K562 (cell line): ENCODE measurements at regions not wholly inside any gene's neighbourhood (a gene's known extent, or its start where the extent isn't known, plus 50 kb on each side); places are given as distances from the start of the nearest gene placed in this dataset.

Experiments used
- ATAC-seq: fragments of 200-7000 bp; cut with Tn5 transposase; 3 replicates; pipeline ENCODE4 v1.9.1; 2020; ENCODE audit warnings: moderate library complexity
- BruUV-seq: library from RNA; stranded (reverse); fragments of 400-500 nt; replicated peaks from 2 replicates; lab custom pipeline; 2021; lab: Mats Ljungman, UMichigan
- CTCF ChIA-PET: fragments of 300-600 bp; formaldehyde crosslinking; extraction: SDS; loops from one replicate; lab custom pipeline; 2021; ENCODE audit warnings: low intra/inter-chr PET ratio; lab: Yijun Ruan, JAX
- POLR2A ChIA-PET: fragments of 300-600, 350-650 bp; sonication (Branson Sonifier 250); formaldehyde crosslinking; extraction: SDS; loops from one replicate; lab custom pipeline; 2021; ENCODE audit warnings: antibody characterized with exemption, inconsistent platforms; lab: Yijun Ruan, JAX
- DNase-seq, 4 experiments: peaks; one replicate each; pipeline versions ENCODE4 v3.0.0 to v3.0.0-alpha.2; 2011 to 2018; ENCODE audit warnings: low spot score in 3 of 4, mixed read lengths in 3 of 4; ENCODE audit errors: extremely low read depth in 1 of 4
- FAIRE-seq: peaks from 2 replicates; lab custom pipeline; 2011; peaks lifted over from hg19 to GRCh38; lab: Jason Lieb, UNC
- H2AFZ ChIP-seq: 2 replicates; pipeline ENCODE4 v1.6.0; 2011; ENCODE audit warnings: low read depth, low read length, control low read depth, inconsistent platforms
- H3K27ac ChIP-seq: fragments of 200-600 bp; 3 replicates; pipeline ENCODE4 v1.8.0; 2011; ENCODE audit warnings: low read depth, mild to moderate bottlenecking, control low read depth, inconsistent platforms, low read length, moderate library complexity, mixed read lengths; ENCODE audit errors: extremely low read depth
- H3K27me3 ChIP-seq, 2 experiments: fragments of 300-600 bp in 1 of 2; 2 replicates in 1 of 2; 3 replicates in 1 of 2; pipeline versions ENCODE4 v1.6.0 to v1.8.0; 2011; ENCODE audit warnings: inconsistent platforms in 2 of 2, low read length in 2 of 2, mild to moderate bottlenecking in 1 of 2, mixed read lengths in 1 of 2, moderate library complexity in 1 of 2; ENCODE audit not compliant: control insufficient read depth in 2 of 2, insufficient read depth in 2 of 2
- H3K36me3 ChIP-seq: fragments of 300-600 bp; 3 replicates; pipeline ENCODE4 v1.8.0; 2011; ENCODE audit warnings: mild to moderate bottlenecking, low read length, inconsistent platforms; ENCODE audit not compliant: control insufficient read depth, insufficient read depth
- H3K4me1 ChIP-seq, 2 experiments: fragments of 200-600 bp in 1 of 2; replicated peaks in 1 of 2; 2 replicates in 1 of 2; 3 replicates in 1 of 2; pipeline versions ENCODE4 v1.5.1 to v1.8.0; 2011; ENCODE audit warnings: inconsistent platforms in 2 of 2, low read length in 2 of 2, mild to moderate bottlenecking in 1 of 2, mixed read lengths in 1 of 2, moderate library complexity in 1 of 2; ENCODE audit not compliant: control insufficient read depth in 2 of 2, insufficient read depth in 2 of 2
- H3K4me2 ChIP-seq: 2 replicates; pipeline ENCODE4 v1.6.1; 2011; ENCODE audit warnings: low read length, control low read depth, inconsistent platforms, mixed read lengths; ENCODE audit not compliant: insufficient read depth
- H3K4me3 ChIP-seq: fragments of 200-600 bp; sonication (generic), shearing (Covaris generic); 2 replicates; pipeline ENCODE4 v1.5.1; 2016; ENCODE audit warnings: control low read depth, inconsistent platforms
- H3K79me2 ChIP-seq: fragments of 200-600 bp; 3 replicates; pipeline ENCODE4 v1.8.0; 2011; ENCODE audit warnings: low read length, inconsistent platforms; ENCODE audit not compliant: control insufficient read depth, insufficient read depth
- H3K9ac ChIP-seq, 2 experiments: 2 replicates each; pipeline versions ENCODE4 v1.6.0 to v1.6.1; 2011; ENCODE audit warnings: low read depth in 2 of 2, low read length in 2 of 2, control low read depth in 1 of 2, inconsistent platforms in 1 of 2, mild to moderate bottlenecking in 1 of 2, mixed read lengths in 1 of 2; ENCODE audit not compliant: insufficient read depth in 1 of 2
- H3K9me1 ChIP-seq: one replicate; pipeline ENCODE4 v1.6.0; 2011; ENCODE audit warnings: inconsistent platforms, mild to moderate bottlenecking, low read length, moderate library complexity; ENCODE audit not compliant: control insufficient read depth, insufficient read depth
- H3K9me3 ChIP-seq: replicated peaks from 2 replicates; pipeline ENCODE4 v1.5.1; 2011; ENCODE audit warnings: low read depth, low read length, inconsistent platforms; ENCODE audit not compliant: control insufficient read depth, insufficient read depth
- H4K20me1 ChIP-seq: replicated peaks from 2 replicates; pipeline ENCODE4 v1.6.1; 2011; ENCODE audit warnings: low read length, inconsistent platforms, mixed read lengths; ENCODE audit not compliant: control insufficient read depth, insufficient read depth
- AFF4 ChIP-seq: sonication (generic); formaldehyde crosslinking; IDR thresholded peaks from 2 replicates; pipeline ENCODE4 v1.8.0; 2023; ENCODE audit warnings: mild to moderate bottlenecking, missing genetic modification reagents
- E2F6 ChIP-seq, 2 experiments: IDR thresholded peaks; 2 replicates each; pipeline ENCODE4 v1.6.1; 2011; ENCODE audit warnings: borderline replicate concordance in 1 of 2, control low read depth in 1 of 2, low read depth in 1 of 2, low read length in 1 of 2, mild to moderate bottlenecking in 1 of 2, mixed read lengths in 1 of 2, moderate library complexity in 1 of 2; ENCODE audit not compliant: insufficient read depth in 1 of 2, insufficient read length in 1 of 2, poor library complexity in 1 of 2, severe bottlenecking in 1 of 2; ENCODE audit errors: extremely low read depth in 1 of 2
- GTF2B ChIP-seq: IDR thresholded peaks from 2 replicates; pipeline ENCODE4 v1.6.1; 2011; ENCODE audit not compliant: insufficient read length; ENCODE audit errors: extremely low read depth
- KHSRP ChIP-seq: fragments of 450-650 bp; IDR thresholded peaks from 2 replicates; pipeline ENCODE4 v1.6.1; 2017
- LEF1 ChIP-seq: fragments of 450-650 bp; IDR thresholded peaks from 2 replicates; pipeline ENCODE4 v1.6.1; 2016; ENCODE audit warnings: mild to moderate bottlenecking
- MED1 ChIP-seq: sonication (generic); formaldehyde crosslinking; IDR thresholded peaks from 2 replicates; pipeline ENCODE4 v1.8.1; 2023; ENCODE audit warnings: missing genetic modification reagents, borderline replicate concordance
- NR2F6 ChIP-seq: fragments of 450-650 bp; formaldehyde crosslinking; IDR thresholded peaks from 2 replicates; pipeline ENCODE4 v1.4.0; 2020; ENCODE audit warnings: mild to moderate bottlenecking
- SREBF2 ChIP-seq: sonication (generic); formaldehyde crosslinking; IDR thresholded peaks from 2 replicates; pipeline ENCODE4 v1.4.0; 2020; ENCODE audit warnings: mild to moderate bottlenecking, missing genetic modification reagents
- SRF ChIP-seq, 2 experiments: fragments of 250-450, 450-650 bp in 1 of 2; sonication (Bioruptor Pico) in 1 of 2; sonication (generic) in 1 of 2; formaldehyde crosslinking; IDR thresholded peaks; 2 replicates each; pipeline versions ENCODE4 v1.5.0 to v1.5.1; 2020 to 2022; ENCODE audit warnings: mild to moderate bottlenecking in 1 of 2, missing genetic modification reagents in 1 of 2
- TARDBP ChIP-seq: fragments of 450-650 bp; IDR thresholded peaks from 2 replicates; pipeline ENCODE4 v1.6.1; 2016
- ZNF140 ChIP-seq: fragments of 250-450 bp; sonication (Bioruptor Pico); IDR thresholded peaks from 2 replicates; pipeline ENCODE4 v1.8.0; 2021; ENCODE audit warnings: moderate library complexity, mild to moderate bottlenecking, inconsistent platforms
- ZSCAN32 ChIP-seq: fragments of 450-650 bp; formaldehyde crosslinking; IDR thresholded peaks from 2 replicates; pipeline ENCODE4 v1.4.0; 2020; ENCODE audit warnings: mild to moderate bottlenecking, moderate library complexity
- WGBS: fragments of 100-300 bp; shearing (Covaris generic); methylation state at CpG from one replicate; pipeline ENCODE4 v1.1.6; 2016; ENCODE audit warnings: low coverage, mixed read lengths; ENCODE audit not compliant: insufficient coverage; ENCODE audit errors: missing lambda C conversion rate; 5-methylcytosine and 5-hydroxymethylcytosine counted together
- in situ Hi-C: fragments of 300-500 bp; cut with MboI; formaldehyde crosslinking; loops from 4 replicates; pipeline ENCODE4 v1.15.0; 2018; ENCODE audit warnings: inconsistent platforms, mixed read lengths
- intact Hi-C: fragments of 100-400 bp; cut with micrococcal nuclease; formaldehyde crosslinking; loops from 2 replicates; pipeline ENCODE4 v1.14.2; 2022

GRCh38 chr12:90292183-90292582, 583.5 kb upstream of the ATP2B1 start:
- Histone ChIP-seq H3K9me1 (no peaks in the 10 kb centered on the region), H3K36me3 (no peaks in the 10 kb centered on the region), H3K4me3 (no peak overlapping the region)
- TF ChIP-seq SRF (CRISPR knock-in tag; IDR thresholded peaks at IDR 0.05) (no peak), SREBF2 (CRISPR knock-in tag) (no peak), ZNF140 (CRISPR knock-in tag) (no peak), KHSRP (no peak), MED1 (CRISPR knock-in tag) (no peak), LEF1 (no peak), ZSCAN32 (CRISPR knock-in tag) (no peak), AFF4 (CRISPR knock-in tag) (no peak), GTF2B (no peak), TARDBP (no peak), E2F6 (IDR thresholded peaks at IDR 0.05; ENCODE audit: borderline replicate concordance in 1 of 2, extremely low read depth in 1 of 2, insufficient read depth in 1 of 2, insufficient read length in 1 of 2, low read depth in 1 of 2, low read length in 1 of 2, poor library complexity in 1 of 2, severe bottlenecking in 1 of 2) (no peak), NR2F6 (CRISPR knock-in tag) (no peak)
- TF ChIP-seq, all 486 proteins: peak for 0
- no peaks in the 10 kb centered on the region for H3K4me1 ChIP-seq
- no peaks in the 10 kb centered on the region for H4K20me1 ChIP-seq
- no peak overlapping the region for H3K27ac ChIP-seq
- ChIA-PET POLR2A (no interaction called here), CTCF (no interaction called here)
- H3K4me2 ChIP-seq, result no peak overlapping the region
- FAIRE-seq, result no peak
- intact Hi-C loops (no loop called here), in situ Hi-C loops (no loop called here)
- 0% methylated on average over 4 of the region's 4 CpGs for WGBS
- no peaks in the 10 kb centered on the region for H3K27me3 ChIP-seq
- H3K79me2 ChIP-seq, result no peaks in the 10 kb centered on the region
- H3K9ac ChIP-seq, result no peak overlapping the region
- ATAC-seq, result no peak
- no peak for DNase-seq
- BruUV-seq, result no TSS peak
- H3K9me3 ChIP-seq, result 0 out of 2 replicates have a peak, but pooled peaks cover 1% of the 10 kb centered on the region
- no peak overlapping the region for H2AFZ ChIP-seq
